Left renal cortex interstitium (tissue), 4 donors: ENCODE measurements at regions not wholly inside any gene's neighbourhood (a gene's known extent, or its start where the extent isn't known, plus 50 kb on each side); places are given as distances from the start of the nearest gene placed in this dataset.

Experiments
- DNase-seq, 4 donors: peaks; one replicate each; pipeline ENCODE4 v3.0.0-alpha.2; 2013; ENCODE audit warnings: low read depth in 4 of 4, low spot score in 2 of 4, missing footprints in 1 of 4

DNA sequence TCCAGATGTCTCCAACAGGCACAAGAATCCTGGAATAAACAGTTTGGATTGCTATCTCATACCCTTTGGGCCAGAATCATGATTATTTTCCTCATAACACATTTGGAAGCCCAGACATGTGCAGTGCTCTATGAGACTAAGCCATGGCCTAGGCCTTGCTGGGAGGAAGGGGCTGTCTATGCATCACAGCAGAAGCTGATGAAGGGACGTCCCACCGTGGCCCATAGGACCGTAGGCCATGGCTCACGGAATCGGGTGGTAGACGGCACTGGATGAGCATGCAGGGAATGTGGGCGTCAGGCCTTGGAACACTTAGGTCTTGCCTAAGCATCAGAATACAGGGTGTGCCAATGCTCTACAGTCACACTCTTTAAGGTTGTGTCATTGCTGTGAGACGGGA lies 283.8 kb upstream of the TSHZ3 start:
- DNase-seq = no peak

DNA sequence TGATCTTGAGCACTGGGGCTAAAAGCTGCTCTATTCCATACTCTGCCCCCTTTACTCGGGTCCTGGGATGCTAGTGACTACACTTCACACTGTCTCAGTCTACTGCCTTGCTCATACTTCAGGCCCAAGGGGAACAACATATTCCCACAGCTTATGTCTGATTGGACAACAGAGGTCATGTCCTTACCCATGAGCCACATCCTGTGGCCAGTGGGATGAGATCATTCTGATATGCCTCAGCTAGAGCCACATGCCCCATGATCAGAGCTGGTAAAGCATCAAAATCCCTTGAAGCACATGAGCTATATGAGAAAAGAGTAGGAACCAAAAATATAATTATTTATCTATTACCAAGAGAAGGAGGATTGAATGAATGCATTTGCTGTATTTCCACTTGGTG lies 290.1 kb upstream of the TSHZ3 start:
- no peak for DNase-seq

DNA sequence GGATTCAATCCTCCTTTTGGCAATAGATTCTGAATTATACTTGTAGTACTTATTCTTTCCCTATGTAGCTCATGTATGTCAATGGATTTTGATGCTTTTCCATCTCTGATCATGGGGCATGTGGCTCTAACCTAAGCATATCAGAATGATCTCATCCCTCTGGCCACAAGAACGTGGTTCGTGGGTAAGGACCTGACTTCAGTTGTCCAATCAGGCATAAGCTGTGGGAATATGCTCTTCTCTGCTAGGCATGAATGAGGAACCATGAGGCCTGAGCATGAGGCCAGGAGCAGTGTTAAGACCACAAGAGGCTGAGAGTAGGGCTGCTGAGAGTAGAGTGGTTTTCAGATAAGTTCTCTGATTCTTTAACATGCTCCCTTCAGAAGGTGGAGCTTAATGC lies 292.4 kb upstream of the TSHZ3 start:
- DNase-seq = no peak

DNA sequence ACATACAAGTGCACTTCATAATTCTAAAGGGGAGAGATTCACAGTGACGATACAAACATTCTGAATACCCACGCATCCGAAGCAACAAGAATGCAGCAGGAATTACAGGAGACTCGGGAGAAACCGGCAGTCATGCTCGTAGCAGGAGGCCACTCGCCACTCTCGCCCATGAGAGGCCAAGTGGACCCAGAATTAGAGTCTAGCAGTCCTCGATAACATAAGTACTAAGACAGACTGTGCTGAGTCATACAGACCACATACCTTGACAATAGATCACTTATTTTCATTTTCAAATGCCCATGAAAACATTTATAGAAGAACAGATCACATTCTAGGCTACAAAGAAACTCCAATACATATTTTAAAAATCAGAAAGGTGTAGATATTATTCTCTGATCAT lies 299.1 kb upstream of the TSHZ3 start:
- no peak for DNase-seq

DNA sequence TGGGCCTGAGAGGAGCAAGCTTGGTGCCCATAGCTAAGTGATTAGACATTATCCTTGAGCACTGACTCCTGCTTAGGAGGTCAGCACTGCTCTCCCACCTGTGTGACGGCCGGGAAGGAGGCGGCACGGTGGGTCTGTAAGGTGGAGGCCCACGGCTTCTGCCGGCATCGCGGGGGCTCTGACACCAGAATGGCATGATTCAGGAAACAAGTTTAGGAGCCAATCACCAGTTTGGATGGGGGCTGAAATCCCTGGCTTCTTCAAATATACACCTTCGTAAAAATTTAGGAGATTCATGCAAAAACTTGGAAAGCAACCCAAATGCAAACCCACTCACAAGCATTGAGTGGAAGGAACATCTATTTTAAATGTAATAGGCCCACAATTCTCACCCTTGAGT lies 307.3 kb upstream of the TSHZ3 start:
- no peak for DNase-seq

DNA sequence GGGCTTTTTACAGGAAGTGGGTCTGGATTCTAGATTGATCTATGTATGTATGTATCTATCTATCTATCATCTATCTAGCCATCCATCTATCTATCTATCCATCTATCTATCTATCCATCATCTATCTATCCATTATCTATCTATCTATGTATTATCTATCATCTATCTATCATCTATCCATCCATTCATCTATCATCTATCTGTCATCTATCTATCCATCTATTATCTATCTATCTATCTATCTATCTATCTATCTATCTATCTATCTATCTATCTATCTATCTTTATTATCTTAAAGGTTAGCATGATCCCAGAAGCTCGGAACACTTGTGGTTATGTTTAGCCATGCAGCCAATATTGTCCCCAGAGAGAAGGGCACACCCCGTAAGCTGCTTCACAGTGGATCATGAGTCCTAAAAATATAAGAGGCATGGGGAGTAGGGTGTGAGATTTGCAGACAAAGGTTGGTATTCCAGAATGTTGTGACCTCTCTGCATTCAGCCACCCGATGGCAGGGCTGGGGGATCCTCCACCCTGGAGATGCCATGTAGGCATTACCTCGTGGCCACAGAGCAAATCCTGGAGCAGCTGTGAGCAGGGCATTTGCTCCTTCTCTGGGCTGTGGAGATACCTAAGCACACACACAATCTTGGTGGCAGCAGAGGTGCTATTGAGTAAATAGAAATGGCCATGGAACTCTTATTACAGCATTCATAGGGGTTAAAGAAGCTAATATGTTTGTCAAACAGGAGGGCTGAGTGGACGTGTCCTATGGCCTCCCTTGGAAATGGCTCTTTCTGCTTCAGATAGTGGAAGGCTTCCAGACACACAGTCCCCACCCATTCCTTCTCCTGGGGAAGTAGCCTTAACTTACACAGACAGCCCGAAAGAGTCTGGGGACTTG lies 310.0 kb upstream of the TSHZ3 start:
- DNase-seq = no peak

DNA sequence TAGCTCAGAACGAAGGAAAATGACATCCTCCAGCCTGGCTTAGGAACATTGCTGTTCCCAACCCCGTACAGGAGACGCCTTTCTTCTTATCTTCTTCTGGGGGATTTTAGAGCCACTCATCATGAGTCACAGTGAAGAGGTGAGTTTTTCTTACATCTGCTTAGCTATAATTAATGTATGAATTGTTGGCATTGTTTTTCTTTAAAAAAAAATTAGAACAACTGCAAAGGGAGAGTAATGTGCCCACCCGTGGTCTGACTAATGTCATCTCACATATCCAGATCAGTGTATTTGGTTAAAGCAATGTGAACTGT lies 310.6 kb upstream of the TSHZ3 start:
- DNase-seq = no peak

DNA sequence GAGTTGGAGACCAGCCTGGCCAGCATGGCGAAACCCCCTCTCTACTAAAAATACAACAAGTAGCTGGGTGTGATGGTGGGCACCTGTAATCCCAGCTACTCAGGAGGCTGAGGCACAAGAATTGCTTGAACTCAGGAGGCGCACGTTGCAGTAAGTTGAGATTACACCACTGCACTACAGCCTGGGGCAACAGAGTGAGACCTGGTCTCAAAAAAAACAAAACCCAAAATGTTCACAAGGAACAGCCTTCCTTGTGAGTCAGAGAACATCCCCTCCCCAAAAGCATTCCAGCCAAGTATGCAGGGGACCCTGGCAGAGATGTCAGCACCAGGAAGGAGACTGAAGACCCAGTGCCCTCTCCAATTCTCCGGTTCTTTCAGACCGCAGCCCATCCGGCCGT lies 314.9 kb upstream of the TSHZ3 start:
- DNase-seq = no peak

DNA sequence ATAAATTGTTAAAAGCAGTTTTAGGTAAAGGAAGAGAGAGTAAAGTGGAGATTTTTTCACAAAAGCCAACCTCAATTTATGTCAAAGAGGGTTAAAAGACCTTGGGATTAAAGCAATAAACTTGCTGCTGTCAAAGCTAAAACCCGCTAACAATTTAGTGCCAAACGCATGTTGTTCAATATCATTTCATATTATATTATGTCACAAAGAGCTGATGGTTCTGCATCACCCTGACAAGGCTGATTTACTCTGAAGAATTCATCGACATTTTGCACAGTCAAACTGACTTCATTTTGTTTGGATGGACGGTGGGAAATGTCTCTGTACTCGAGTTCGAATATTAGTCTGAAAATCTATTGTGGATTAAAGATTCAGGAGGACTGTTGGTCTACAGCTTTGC lies 315.8 kb upstream of the TSHZ3 start:
- no peak for DNase-seq

DNA sequence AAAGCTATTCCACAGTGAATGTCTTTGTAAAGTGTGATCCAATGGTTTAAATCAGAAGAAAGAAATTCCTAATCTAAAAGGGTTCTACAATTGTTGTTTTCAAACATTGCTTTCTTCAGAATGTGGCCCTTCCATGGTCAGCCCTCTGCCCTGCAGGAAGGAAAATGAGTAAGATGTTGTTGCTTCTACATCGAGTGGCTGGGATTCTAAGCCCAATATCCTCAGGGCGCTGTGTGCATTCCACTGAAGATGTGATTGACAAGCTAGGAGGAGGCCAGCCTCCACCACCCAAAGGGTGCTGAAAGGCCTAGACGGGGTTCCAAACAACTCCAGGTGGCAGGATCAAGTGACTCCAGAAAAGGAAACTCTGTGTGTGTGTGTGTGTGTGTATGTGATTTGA lies 316.9 kb upstream of the TSHZ3 start:
- DNase-seq = no peak

DNA sequence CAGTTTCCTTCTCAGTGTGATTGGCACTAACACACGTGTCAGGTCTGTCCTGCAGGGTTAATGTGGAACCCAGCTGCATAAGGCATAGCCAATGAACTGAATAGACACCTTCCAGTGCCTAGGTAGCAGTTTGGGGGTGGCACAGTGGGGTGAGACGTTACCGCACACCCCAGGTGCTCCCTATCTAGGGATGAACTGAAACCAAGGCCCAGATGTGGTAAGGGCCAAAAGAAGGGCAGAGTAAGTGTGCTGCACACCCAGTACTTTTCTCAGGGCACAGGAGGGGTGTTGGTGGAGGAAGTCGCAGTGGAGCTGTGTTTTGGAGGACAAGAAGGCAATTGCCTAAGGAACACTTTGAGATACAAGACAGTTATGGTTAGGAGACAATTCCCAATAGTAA lies 317.9 kb upstream of the TSHZ3 start:
- DNase-seq = no peak

DNA sequence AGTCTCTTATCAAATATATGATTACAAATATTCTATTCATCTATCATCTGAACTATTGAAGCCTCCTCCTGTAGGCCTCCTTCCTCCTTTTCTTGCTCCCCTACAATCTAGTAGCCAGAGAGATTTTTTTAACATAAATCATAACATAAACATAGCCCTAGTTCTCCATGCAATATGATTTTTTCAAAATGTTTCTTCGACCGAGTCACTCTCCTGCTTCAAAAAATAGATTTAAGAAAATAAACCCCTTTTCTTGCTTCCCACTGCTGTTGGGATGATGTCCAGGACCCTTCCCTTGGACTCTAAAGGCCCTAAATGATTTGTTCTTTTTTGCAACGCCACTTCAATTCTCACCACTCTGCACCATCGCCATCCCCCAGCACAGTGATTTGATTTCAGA lies 319.7 kb upstream of the TSHZ3 start:
- DNase-seq = no peak

DNA sequence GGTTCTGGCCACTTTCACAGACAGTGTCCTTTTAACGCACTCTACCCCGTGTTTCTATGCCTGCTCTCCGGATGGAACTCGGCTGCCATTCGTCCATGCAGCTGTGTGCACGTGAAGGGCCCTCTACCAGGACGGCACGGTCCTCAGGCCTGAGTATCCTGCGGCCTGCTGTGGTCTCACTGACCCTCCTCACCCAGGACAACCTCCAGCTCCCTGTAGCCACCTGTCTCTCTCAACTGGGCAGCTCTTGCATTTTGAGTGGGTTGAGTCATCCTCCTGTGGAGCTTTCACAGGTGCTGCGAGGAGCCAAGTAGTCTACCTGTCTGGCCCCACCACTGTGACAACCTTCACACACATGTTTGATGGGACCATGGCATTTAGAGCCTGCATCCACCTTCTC lies 321.7 kb upstream of the TSHZ3 start:
- DNase-seq = no peak

DNA sequence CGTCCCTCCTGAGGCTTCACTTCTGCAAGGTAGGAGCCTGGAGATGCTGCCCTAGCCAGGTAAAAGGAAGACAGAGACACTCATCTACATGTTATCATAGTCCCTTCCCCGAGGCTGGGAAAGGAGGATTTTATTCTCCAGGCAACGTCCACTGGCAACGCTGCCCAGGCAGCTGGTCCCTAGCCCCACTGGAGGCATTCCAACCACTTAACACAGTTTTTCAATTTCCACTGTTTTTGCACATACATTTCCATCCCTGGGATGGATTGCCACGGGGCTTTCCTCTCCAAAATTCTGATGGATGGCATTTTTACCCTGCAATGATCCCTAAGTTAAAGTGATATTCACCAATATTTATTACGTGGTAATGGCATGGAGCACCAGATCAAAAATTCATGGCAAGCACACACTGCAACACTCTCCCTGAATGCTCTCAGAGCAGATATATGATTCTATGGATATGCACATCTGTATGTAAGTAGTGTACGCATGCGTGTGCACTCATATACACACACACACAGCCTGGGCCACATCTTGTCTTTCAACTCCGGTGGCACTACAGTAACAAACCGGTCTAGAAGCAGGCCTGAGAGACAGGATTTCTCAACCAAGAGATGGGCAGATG lies 322.3 kb upstream of the TSHZ3 start:
- DNase-seq = no peak

DNA sequence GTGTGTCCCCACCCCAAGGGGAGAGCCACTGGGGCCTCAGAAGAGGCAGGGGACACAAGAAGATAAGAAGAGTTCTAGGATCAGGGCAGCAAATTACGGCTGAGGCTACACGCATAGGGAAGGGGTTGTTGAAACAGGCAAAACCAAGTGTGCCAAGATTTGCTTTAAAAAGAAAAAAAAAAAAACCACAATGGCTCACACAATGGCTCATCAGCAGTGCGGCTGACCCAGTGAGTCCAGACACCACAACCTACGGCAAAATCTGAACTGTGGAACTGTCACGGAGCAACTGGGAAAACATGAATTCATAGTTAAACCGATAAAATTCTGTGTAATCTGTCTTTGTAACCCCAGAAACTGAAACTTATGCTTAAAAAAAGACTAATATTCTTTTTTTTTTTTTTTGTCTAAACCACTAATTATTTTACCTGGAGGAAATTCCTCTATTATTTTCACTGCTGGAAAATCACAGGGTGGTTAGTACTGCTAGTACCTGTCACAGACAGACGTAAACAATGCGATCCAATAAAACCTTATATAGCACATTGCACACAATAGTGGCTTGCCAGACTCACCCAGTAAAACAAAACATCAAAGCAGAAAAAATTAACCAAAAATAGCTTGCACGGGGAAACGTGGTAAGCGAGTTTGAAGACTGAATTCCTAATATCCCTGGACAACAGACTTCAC lies 325.4 kb upstream of the TSHZ3 start:
- no peak for DNase-seq

DNA sequence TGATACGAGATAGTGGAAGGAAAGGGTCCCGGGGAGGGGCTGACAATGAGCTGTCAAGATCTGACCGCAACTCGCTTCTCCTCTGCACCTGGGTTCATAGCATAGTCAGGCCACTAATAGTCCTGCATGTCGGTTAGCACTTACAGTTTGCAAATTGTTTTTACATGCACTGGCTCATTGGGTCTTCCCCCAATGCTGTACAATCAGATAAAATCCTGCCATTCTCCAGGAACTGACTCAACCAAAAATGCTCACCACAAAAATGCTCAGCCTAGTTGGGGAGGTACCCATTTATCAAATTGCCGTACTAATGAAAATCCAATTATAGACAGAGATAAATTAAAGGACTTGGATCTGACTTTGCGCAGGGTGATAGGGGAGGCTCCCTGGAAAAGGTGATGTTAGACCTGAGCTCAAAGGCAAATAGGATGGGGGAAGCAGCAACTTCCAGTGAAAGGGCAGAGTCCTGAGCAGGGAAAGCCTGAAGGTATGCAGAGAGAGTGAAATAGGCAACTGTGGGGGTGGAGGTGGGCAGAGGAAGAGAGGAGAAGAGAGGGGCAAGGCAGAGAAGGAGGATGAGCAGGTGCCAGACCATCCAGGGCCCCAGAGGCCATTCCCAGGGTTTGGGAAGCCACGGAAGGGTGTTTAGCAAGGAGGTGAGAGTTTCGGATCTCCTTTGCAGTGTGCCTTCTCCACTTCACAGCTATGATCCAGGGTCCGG lies 326.1 kb upstream of the TSHZ3 start:
- no peak for DNase-seq

DNA sequence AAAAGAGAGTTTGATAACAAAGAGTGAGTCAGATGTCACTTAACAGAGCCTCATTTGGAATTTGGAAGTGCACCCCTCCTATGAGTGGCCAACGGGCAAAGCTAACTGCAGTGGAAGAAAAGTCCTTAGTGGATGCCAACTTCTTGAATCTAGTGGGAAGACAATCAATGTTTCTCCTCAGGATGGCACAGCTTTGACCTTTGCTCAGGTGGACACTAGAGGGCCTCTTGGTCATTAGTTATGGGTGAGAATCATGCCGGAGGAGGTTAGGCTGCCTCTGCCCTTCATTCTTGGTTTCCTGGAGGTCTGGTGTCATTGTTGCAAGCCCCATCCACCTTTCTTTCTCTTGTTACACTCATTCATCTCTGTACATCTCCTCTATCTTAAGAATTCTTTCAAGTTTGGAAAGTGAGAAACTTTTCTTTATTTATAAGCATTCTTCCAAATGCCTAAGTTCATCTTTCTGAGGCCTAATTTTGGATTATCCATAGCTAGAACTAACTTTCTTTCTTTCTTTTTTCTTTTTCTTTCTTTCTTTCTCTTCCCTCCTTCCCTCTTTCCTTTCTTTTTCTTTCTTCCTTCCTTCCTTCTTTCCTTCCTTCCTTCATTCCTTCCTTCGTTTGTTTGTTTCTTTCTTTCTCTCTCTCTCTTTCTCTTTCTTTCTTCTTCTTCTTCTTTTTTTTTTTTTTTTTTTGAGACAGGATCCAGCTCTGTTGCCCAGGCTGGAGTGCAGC lies 327.2 kb upstream of the TSHZ3 start:
- DNase-seq = no peak

DNA sequence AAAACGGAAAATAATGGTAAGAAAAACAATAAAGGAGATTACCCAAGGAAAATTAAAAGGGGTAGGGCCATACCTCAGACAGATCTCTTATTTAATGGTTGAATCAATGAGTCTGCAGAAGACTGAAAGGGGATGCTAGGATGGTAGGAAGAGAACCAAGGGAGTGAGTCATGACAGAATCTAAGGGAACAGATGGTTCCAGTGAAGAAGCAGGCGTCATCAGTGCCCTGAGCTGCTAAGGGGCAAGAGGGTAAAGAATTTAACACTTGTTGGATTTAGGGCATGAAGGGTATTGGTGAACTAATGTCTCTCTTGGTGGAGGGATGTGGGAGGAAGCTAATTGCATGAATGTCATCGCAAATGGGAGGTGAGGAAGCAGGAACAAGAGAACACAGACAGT lies 329.2 kb upstream of the TSHZ3 start:
- DNase-seq = no peak

DNA sequence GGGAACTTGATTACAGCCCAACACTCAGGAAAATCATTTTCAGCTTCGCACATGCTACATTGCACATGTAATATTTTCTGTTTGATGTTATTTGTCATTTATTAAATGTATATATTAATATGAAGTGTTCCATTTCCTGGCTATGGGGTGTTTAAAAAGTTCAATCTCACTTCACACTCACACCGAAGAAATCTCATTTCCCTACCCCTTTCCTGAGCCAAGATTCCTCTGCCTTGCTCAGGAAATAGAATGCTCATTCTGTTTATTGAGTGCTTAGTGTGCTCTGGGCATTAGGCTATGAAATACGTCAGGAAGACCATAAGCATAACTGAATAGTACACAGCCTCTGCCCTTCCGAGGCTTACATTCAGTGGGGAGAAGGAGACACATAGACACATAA lies 331.9 kb upstream of the TSHZ3 start:
- DNase-seq = no peak

DNA sequence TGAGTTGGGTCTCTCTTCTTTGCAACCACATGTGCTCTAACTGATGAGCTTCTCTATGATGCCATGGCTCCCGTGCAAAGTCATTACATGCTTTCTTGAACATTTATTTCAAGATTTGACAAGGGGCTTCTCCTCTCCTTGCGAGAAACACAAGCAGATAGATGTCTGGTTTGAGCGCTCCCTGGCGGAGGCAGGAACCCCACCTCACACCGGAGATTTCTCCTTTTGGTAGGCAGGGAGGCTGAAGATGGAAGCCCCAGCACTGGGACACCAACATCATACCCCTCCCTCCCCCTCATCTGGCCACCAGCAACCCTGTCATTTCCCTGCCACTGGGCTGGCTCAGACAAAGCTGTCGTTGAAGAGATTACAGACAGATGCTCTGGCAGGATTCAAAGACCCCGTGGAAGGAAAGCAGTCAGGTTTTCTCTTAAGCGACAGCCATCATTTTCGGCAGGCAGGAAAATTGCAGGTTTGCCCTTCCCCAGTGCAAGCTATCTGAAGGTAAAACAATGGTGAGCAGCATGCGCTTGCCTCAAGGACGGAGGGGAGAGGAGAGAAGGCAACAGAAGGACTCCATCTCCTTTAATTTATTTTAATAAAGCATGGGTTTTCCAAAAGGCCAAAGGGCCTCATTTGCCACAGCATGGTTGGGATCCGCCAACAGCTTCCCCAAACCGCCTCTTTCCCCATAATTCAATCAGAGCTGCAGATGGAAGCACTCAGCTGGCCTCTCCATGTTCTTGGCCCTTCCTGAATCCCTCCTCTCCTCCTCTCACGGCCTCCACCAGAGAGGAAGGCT lies 344.1 kb upstream of the TSHZ3 start:
- no peak for DNase-seq
